ENCODE measurements at regions not wholly inside any gene's neighbourhood (a gene's known extent, or its start where the extent isn't known, plus 50 kb on each side); places are given as distances from the start of the nearest gene placed in this dataset.

- TF ChIP-seq CTCF (IDR thresholded peaks at IDR 0.05) (no peak), POLR2A (IDR thresholded peaks at IDR 0.05) (no peak), EP300 (IDR thresholded peaks at IDR 0.05) (no peak)
These were observed 520.1 kb downstream of the INHBA start for GRCh38 chr7:41182782-41183181.
